Hematopoietic multipotent progenitor cell (in vitro differentiated cells): ENCODE measurements at regions not wholly inside any gene's neighbourhood (a gene's known extent, or its start where the extent isn't known, plus 50 kb on each side); places are given as distances from the start of the nearest gene placed in this dataset.
"Not testable (repeated sequence)": the region's sequence is repeated elsewhere in the genome, so short reads cannot be mapped to it uniquely, and the experiment has no call there.

ENCODE experiments used
- DNase-seq, 3 donors: peaks; one replicate each; pipeline ENCODE4 v3.0.0-alpha.2; 2011 to 2015; ENCODE audit warnings: low read depth in 2 of 3, low spot score in 2 of 3

- DNase-seq, result no peak
Measured at GRCh38 chr2:2663401-2664036, 332.4 kb upstream of the MYT1L start.

GRCh38 chr2:2662847-2663356 lies 331.8 kb upstream of the MYT1L start:
- no peak for DNase-seq

- DNase-seq, result no peak
Measured at GRCh38 chr2:2662037-2662846, 331.2 kb upstream of the MYT1L start.

GRCh38 chr2:2660789-2661355 lies 329.8 kb upstream of the MYT1L start:
- DNase-seq, result no peak

GRCh38 chr2:2657121-2657962 lies 326.3 kb upstream of the MYT1L start:
- DNase-seq, result peak in 1 of 3 donors; percentile 6

GRCh38 chr2:2656115-2657011 lies 325.3 kb upstream of the MYT1L start:
- DNase-seq, result peak in 1 of 3 donors; percentile 5

GRCh38 chr2:2655453-2656114 lies 324.5 kb upstream of the MYT1L start:
- DNase-seq, result no peak

- DNase-seq, result no peak
Measured at GRCh38 chr2:2653231-2653630, 322.2 kb upstream of the MYT1L start.

- DNase-seq, result no peak
Measured at GRCh38 chr2:2650608-2651375, 319.7 kb upstream of the MYT1L start.

GRCh38 chr2:2649109-2650072 lies 318.3 kb upstream of the MYT1L start:
- DNase-seq, result no peak

GRCh38 chr2:2648094-2648493 lies 317.0 kb upstream of the MYT1L start:
- DNase-seq, result no peak

- no peak for DNase-seq
Measured at GRCh38 chr2:2647141-2647541, 316.1 kb upstream of the MYT1L start.

GRCh38 chr2:2646433-2647051 lies 315.5 kb upstream of the MYT1L start:
- DNase-seq, result peak in 1 of 3 donors; percentile 13

GRCh38 chr2:2645162-2645855 lies 314.2 kb upstream of the MYT1L start:
- no peak for DNase-seq

GRCh38 chr2:2644751-2645150 lies 313.7 kb upstream of the MYT1L start:
- DNase-seq, result not testable (repeated sequence)

- no peak for DNase-seq
Measured at GRCh38 chr2:2644040-2644439, 313.0 kb upstream of the MYT1L start.
